ENCODE measurements at regions not wholly inside any gene's neighbourhood (a gene's known extent, or its start where the extent isn't known, plus 50 kb on each side); places are given as distances from the start of the nearest gene placed in this dataset.

DNA sequence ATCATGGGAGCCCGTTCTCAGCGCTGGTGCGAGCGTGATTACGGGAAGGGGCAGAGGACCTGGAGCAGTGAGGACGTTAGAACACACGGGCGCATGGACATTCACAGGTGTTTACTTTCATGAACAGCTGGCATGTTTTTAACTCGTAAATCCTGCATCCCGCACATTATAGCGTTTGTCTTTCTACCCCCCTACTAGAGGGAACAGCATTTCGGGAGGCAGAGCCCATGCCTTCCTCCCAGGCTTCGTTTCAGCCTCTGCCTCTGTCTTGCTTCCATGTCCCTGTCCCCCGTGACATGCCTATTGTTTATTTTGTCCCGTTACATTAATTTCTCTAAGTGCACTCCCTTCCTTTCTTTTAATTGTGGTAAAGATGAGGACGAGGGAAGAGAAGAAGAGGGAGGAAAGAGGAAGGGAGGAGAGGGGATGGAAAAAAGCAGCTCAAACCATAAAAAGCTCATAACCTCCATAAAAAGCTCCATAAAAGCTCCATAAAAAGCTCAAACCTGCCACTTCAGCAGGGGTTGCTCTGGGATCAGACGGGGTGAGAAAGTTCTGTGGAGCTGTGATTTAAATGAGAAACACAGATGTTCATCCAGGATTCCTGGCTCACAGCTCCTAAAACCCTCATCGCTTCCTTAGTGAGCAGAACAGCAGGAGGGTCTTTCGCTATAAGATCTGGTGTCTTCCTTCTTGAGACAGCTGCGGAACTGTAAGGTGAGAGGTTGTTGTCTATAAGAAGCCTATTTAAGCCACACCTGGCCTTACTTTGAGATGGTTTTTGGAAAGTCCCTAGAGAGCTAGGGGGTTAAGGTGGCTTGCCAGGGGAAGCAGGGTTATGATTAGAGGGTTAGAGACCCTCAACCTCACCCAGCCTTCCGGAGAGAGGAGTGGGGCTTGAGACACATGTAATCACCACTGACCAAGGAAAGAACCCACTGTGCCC lies 66.6 kb upstream of the SNTG2 start:
- no peak overlapping the region for H3K4me3 ChIP-seq (ENCODE audit: low read depth, low read length)
- TF ChIP-seq, protein P1, sequence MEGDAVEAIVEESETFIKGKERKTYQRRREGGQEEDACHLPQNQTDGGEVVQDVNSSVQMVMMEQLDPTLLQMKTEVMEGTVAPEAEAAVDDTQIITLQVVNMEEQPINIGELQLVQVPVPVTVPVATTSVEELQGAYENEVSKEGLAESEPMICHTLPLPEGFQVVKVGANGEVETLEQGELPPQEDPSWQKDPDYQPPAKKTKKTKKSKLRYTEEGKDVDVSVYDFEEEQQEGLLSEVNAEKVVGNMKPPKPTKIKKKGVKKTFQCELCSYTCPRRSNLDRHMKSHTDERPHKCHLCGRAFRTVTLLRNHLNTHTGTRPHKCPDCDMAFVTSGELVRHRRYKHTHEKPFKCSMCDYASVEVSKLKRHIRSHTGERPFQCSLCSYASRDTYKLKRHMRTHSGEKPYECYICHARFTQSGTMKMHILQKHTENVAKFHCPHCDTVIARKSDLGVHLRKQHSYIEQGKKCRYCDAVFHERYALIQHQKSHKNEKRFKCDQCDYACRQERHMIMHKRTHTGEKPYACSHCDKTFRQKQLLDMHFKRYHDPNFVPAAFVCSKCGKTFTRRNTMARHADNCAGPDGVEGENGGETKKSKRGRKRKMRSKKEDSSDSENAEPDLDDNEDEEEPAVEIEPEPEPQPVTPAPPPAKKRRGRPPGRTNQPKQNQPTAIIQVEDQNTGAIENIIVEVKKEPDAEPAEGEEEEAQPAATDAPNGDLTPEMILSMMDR (conservative IDR thresholded peaks at IDR 0.05; ENCODE audit: low read depth, low read length): no peak
- DNase-seq (ENCODE audit: low read depth): no peak

GRCh38 chr2:883260-883802 lies 67.3 kb upstream of the SNTG2 start:
- no peak for DNase-seq (ENCODE audit: low read depth)
- no peak overlapping the region for H3K4me3 ChIP-seq (ENCODE audit: low read depth, low read length)
- TF ChIP-seq, protein P1 (conservative IDR thresholded peaks at IDR 0.05; ENCODE audit: low read depth, low read length): no peak

- TF ChIP-seq, protein P1 (conservative IDR thresholded peaks at IDR 0.05; ENCODE audit: low read depth, low read length): no peak
- no peak overlapping the region for H3K4me3 ChIP-seq (ENCODE audit: low read depth, low read length)
- DNase-seq (ENCODE audit: low read depth): no peak
Measured at GRCh38 chr2:881204-881918, 69.3 kb upstream of the SNTG2 start.

DNA sequence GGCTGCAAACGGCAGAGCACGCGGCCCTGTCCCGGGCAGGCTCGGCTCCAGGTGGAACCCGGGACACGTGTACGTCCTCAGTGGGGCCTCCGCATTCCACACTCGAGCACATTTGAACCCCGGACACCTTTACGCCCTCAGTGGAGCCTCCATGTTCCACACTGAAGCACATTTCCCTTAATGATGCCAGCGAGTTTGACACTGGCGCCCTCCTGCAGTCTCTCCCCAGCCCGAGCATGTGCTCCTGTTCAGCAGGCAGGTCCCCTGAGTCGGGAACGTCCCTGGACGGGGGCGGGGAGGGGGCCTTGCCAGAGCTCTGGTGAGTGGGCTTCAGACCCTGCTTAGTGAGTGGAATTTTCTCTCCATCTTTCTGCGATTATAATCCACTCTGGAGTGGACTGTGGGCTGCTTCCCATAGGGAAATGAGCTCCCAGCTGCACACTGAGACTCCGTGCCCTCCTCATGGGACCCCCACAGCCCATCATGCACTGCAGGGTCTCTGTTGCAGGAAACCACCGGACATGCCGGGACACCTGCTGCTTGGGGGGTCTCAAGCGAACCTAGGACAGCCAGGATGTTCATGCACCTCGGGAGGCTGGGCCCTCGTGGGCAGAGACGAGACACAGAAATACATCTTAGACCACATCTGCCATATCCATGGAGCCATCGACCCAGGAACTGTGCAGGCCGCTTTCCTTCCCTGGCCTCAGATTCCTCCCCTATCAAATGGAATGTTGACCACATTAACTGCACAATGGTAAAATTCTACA lies 70.3 kb upstream of the SNTG2 start:
- DNase-seq (ENCODE audit: low read depth): no peak
- TF ChIP-seq, protein P1 (conservative IDR thresholded peaks at IDR 0.05; ENCODE audit: low read depth, low read length): no peak
- no peak overlapping the region for H3K4me3 ChIP-seq (ENCODE audit: low read depth, low read length)

GRCh38 chr2:879540-879939 lies 71.1 kb upstream of the SNTG2 start:
- no peak for DNase-seq (ENCODE audit: low read depth)
- TF ChIP-seq, protein P1 (conservative IDR thresholded peaks at IDR 0.05; ENCODE audit: low read depth, low read length): no peak

GRCh38 chr2:878245-878930 lies 72.3 kb upstream of the SNTG2 start:
- no peak for DNase-seq (ENCODE audit: low read depth)
- no peak overlapping the region for H3K4me3 ChIP-seq (ENCODE audit: low read depth, low read length)
- TF ChIP-seq, protein P1 (conservative IDR thresholded peaks at IDR 0.05; ENCODE audit: low read depth, low read length): no peak

More at GRCh38 chr2:879540-879939, 71.1 kb upstream of the SNTG2 start:
- no peak overlapping the region for H3K4me3 ChIP-seq (ENCODE audit: low read depth, low read length)
